HG03558 (cell line): ENCODE measurements at regions not wholly inside any gene's neighbourhood (a gene's known extent, or its start where the extent isn't known, plus 50 kb on each side); places are given as distances from the start of the nearest gene placed in this dataset.
"Not testable (repeated sequence)": the region's sequence is repeated elsewhere in the genome, so short reads cannot be mapped to it uniquely, and the experiment has no call there.

Source experiments
- ATAC-seq: cut with Tn5 transposase; IDR thresholded peaks from one replicate; pipeline ENCODE4 v1.9.1; 2021; ENCODE audit warnings: moderate number of reproducible peaks; ENCODE audit not compliant: unreplicated experiment; ENCODE audit errors: extremely low read depth

- no peak for ATAC-seq
Measured at GRCh38 chr9:81047280-81047679, 642.1 kb downstream of the TLE1 start.

GRCh38 chr9:81045658-81046057 is 643.7 kb downstream of the TLE1 start:
- no peak for ATAC-seq

- ATAC-seq: no peak
Measured at GRCh38 chr9:81037889-81038288, 651.5 kb downstream of the TLE1 start.

GRCh38 chr9:81035601-81036000 is 653.7 kb downstream of the TLE1 start:
- ATAC-seq: no peak

- no peak for ATAC-seq
Measured at GRCh38 chr9:81035171-81035570, 654.2 kb downstream of the TLE1 start.

GRCh38 chr9:81032831-81033230 is 656.5 kb downstream of the TLE1 start:
- ATAC-seq: no peak

- no peak for ATAC-seq
Measured at GRCh38 chr9:81032030-81032572, 657.2 kb downstream of the TLE1 start.

DNA sequence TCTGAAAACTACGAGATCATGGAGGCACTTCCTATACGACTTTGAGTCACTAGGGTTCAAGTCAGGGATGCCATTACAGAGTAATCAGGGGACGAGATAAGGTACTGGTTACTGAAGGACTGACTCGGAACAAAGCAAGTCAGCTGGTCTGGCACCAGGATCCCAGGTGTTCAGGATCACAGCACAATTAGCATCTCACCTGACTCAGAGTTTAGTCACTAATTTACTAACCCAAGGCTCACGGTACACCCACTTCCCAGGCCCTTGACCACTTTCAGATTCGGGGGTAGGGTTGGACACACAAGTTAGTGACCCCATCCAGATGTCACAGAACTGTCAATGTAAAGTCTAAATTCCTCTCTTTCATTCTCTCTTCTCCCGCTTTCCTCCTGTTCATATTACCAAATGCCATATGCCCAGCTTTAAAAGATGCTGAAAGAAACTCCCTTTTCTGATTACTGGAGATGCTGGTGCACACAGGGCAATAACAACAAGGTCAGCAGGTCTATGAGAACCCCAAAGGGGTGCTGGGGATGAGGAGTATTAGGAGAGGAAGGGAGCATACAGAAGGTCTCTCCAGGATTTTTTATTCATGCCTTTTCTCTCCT is 657.8 kb downstream of the TLE1 start:
- ATAC-seq: no peak

DNA sequence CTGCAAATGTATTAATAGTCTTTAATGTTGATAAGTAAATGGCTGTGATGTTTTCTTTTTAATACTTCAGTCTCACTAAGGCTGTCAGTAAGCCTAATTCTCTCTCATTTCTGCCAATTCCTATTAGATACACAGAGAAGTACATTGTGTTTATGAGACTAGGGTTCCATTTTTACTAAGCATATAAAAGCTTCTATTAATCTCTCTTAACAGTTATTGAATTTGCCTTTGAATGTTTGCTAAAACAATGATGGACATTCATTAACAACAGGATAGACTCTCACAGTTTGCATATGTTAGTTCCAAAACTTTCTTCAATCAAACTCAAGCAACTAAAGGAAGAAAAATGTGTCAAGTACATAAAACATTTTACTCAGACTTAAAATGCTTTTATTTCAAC is 659.3 kb downstream of the TLE1 start:
- no peak for ATAC-seq

- ATAC-seq: no peak
Measured at GRCh38 chr9:81028504-81028903, 660.8 kb downstream of the TLE1 start.

DNA sequence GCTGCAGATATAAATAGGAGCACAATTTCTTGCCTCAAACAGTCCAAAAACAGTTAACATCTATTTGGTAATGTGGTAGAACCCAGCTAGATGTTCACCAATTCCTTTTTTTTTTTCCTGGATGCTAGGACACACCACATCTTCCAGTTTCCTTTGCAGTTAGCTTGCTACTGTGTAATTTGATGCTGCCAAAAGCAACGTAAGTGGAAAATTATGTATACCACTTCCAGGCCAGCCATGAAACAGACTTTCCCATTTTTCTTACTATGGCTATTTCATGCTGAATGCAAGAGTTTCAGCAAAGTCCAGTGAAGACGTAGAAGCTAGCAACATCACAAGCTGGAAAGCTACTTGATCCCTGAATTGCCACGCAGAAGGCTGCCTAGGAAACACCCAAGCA is 667.2 kb downstream of the TLE1 start:
- no peak for ATAC-seq

GRCh38 chr9:81014945-81015344 is 674.4 kb downstream of the TLE1 start:
- ATAC-seq: not testable (repeated sequence)

GRCh38 chr9:81013191-81013590 is 676.2 kb downstream of the TLE1 start:
- ATAC-seq: not testable (repeated sequence)

DNA sequence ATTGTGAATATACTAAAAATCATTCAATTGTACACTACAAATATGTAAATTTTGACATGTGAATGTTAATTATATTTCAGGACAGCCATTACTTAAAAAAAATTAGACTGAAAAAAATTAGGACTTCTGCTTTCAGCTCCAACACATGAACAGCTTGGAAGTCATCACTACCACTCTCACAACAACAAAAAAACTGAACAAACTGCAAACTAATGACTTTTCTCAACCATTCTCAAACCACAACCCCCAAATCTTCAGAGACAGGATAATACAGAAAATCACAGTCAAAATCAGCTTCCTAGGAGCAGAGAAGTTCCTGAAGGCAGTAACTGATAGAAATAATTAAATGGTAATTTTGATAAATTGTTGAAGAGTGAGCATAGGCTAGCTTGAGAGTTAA is 686.4 kb downstream of the TLE1 start:
- ATAC-seq: no peak

GRCh38 chr9:81002242-81002641 is 687.1 kb downstream of the TLE1 start:
- ATAC-seq: no peak

DNA sequence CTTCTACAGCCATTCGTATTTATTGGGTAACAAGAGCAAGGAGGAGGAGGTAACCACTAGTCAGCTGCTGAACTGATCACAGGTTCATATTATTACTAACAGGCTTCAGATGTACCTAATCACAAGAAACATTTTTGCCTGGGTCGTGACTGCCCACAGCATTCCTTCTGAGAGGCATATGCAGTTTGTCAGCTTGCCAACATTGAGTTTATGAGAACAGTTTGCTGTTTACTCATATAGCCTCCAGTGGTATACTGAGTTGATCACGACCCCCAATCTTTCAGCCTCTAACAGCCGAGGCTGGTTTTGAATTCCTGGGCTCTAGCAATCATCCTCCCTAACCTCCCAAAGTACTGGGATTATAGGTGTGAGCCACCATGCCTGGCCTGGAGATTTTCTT is 693.6 kb downstream of the TLE1 start:
- ATAC-seq: no peak

- no peak for ATAC-seq
Measured at GRCh38 chr9:80994892-80995291, 694.5 kb downstream of the TLE1 start.

- ATAC-seq: not testable (repeated sequence)
Measured at GRCh38 chr9:80985595-80985994, 703.8 kb downstream of the TLE1 start.

DNA sequence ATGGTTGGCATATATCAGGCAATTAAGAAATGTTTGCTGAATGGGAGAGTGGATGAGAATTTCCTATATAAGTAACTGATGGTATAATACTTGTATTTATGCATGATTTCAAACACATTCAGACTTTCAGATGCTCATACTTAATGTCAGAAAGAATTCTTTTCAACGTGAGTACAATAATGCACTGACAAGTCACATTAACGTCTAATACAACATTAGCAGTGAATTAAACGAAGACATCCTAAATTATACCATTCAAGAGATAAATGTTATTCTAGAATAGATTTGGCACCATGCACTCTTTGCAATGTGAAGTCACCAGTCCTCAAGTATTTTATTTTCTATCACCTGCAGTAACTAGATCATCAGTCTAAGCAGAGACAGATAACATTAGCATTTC is 712.9 kb downstream of the TLE1 start:
- ATAC-seq: no peak

- not testable (repeated sequence) for ATAC-seq
Measured at GRCh38 chr9:80970377-80970776, 719.0 kb downstream of the TLE1 start.

DNA sequence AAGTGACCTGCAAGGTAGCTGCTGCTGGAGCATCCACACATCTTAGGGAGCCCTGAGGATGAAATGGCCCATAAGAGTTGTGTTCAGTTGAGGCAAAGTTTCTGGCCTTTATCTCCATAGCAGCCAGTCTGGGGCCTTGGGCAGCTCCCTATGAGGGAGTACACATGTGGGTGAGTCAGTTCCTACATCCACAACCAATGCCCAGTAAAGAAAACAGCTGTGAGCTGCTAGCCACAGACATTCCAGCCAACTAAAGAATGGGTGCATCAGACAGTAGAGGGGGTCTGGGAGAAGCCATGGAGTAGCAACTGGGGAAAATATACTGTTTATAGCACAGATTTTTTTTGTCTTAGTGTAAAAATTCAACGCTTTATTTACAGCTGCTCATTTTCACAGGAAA is 720.7 kb downstream of the TLE1 start:
- no peak for ATAC-seq

GRCh38 chr9:80964914-80965313 is 724.4 kb downstream of the TLE1 start:
- ATAC-seq: no peak
